ENCODE measurements at regions not wholly inside any gene's neighbourhood (a gene's known extent, or its start where the extent isn't known, plus 50 kb on each side); places are given as distances from the start of the nearest gene placed in this dataset.

DNA sequence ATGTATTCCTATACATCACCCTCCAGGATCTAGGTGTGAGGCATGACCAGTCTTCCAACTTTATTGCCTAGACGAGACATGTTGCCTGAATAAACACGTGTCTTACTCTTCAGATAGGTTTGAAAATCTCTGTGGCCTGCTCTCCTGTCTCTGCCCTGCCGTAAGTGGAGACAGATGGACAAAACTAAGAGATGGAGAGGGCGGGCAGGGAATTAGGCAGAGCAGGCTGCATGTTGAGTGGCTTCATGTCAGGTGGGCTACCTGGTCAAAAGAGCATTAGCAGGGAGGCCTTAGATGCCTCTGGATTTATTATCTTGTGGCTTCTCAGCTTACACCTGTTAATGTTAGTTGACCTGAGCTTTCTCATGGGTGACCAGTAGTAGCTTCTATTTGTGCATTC, 59.0 kb upstream of the TULP4 start:
- TF ChIP-seq RCOR1 (conservative IDR thresholded peaks at IDR 0.05; ENCODE audit: low read depth, low read length), result no peak
- no peak for TF ChIP-seq CTCF (IDR thresholded peaks at IDR 0.05 in 2 of 3, conservative IDR thresholded peaks at IDR 0.05 in 1 of 3; ENCODE audit: control insufficient read depth in 2 of 3, extremely low read depth in 1 of 3, insufficient read depth in 1 of 3, low read depth in 3 of 3, low read length in 3 of 3)
- no peak for TF ChIP-seq MTA2 (IDR thresholded peaks at IDR 0.05; ENCODE audit: low read depth)
- TF ChIP-seq, protein P1, sequence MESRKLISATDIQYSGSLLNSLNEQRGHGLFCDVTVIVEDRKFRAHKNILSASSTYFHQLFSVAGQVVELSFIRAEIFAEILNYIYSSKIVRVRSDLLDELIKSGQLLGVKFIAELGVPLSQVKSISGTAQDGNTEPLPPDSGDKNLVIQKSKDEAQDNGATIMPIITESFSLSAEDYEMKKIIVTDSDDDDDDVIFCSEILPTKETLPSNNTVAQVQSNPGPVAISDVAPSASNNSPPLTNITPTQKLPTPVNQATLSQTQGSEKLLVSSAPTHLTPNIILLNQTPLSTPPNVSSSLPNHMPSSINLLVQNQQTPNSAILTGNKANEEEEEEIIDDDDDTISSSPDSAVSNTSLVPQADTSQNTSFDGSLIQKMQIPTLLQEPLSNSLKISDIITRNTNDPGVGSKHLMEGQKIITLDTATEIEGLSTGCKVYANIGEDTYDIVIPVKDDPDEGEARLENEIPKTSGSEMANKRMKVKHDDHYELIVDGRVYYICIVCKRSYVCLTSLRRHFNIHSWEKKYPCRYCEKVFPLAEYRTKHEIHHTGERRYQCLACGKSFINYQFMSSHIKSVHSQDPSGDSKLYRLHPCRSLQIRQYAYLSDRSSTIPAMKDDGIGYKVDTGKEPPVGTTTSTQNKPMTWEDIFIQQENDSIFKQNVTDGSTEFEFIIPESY (IDR thresholded peaks at IDR 0.05), result no peak
- no peak for TF ChIP-seq ZNF274 (IDR thresholded peaks at IDR 0.05; ENCODE audit: insufficient read depth, insufficient read length)
- no peak for TF ChIP-seq NRF1 (conservative IDR thresholded peaks at IDR 0.05; ENCODE audit: low read depth, low read length)
- TF ChIP-seq CEBPB (IDR thresholded peaks at IDR 0.05; ENCODE audit: borderline replicate concordance in 1 of 2, low read depth in 2 of 2, low read length in 2 of 2), result no peak
